K562 (cell line): ENCODE measurements at regions not wholly inside any gene's neighbourhood (a gene's known extent, or its start where the extent isn't known, plus 50 kb on each side); places are given as distances from the start of the nearest gene placed in this dataset.

Experiments
- ATAC-seq: fragments of 200-7000 bp; cut with Tn5 transposase; 3 replicates; pipeline ENCODE4 v1.9.1; 2020; ENCODE audit warnings: moderate library complexity
- BruUV-seq: library from RNA; stranded (reverse); fragments of 400-500 nt; replicated peaks from 2 replicates; lab custom pipeline; 2021; lab: Mats Ljungman, UMichigan
- CTCF ChIA-PET: fragments of 300-600 bp; formaldehyde crosslinking; extraction: SDS; loops from one replicate; lab custom pipeline; 2021; ENCODE audit warnings: low intra/inter-chr PET ratio; lab: Yijun Ruan, JAX
- POLR2A ChIA-PET: fragments of 300-600, 350-650 bp; sonication (Branson Sonifier 250); formaldehyde crosslinking; extraction: SDS; loops from one replicate; lab custom pipeline; 2021; ENCODE audit warnings: antibody characterized with exemption, inconsistent platforms; lab: Yijun Ruan, JAX
- DNase-seq, 4 experiments: peaks; one replicate each; pipeline versions ENCODE4 v3.0.0 to v3.0.0-alpha.2; 2011 to 2018; ENCODE audit warnings: low spot score in 3 of 4, mixed read lengths in 3 of 4; ENCODE audit errors: extremely low read depth in 1 of 4
- FAIRE-seq: peaks from 2 replicates; lab custom pipeline; 2011; peaks lifted over from hg19 to GRCh38; lab: Jason Lieb, UNC
- H2AFZ ChIP-seq: 2 replicates; pipeline ENCODE4 v1.6.0; 2011; ENCODE audit warnings: low read depth, low read length, control low read depth, inconsistent platforms
- H3K27ac ChIP-seq: fragments of 200-600 bp; 3 replicates; pipeline ENCODE4 v1.8.0; 2011; ENCODE audit warnings: low read depth, mild to moderate bottlenecking, control low read depth, inconsistent platforms, low read length, moderate library complexity, mixed read lengths; ENCODE audit errors: extremely low read depth
- H3K27me3 ChIP-seq, 2 experiments: fragments of 300-600 bp in 1 of 2; 2 replicates in 1 of 2; 3 replicates in 1 of 2; pipeline versions ENCODE4 v1.6.0 to v1.8.0; 2011; ENCODE audit warnings: inconsistent platforms in 2 of 2, low read length in 2 of 2, mild to moderate bottlenecking in 1 of 2, mixed read lengths in 1 of 2, moderate library complexity in 1 of 2; ENCODE audit not compliant: control insufficient read depth in 2 of 2, insufficient read depth in 2 of 2
- H3K36me3 ChIP-seq: fragments of 300-600 bp; 3 replicates; pipeline ENCODE4 v1.8.0; 2011; ENCODE audit warnings: mild to moderate bottlenecking, low read length, inconsistent platforms; ENCODE audit not compliant: control insufficient read depth, insufficient read depth
- H3K4me1 ChIP-seq, 2 experiments: fragments of 200-600 bp in 1 of 2; replicated peaks in 1 of 2; 2 replicates in 1 of 2; 3 replicates in 1 of 2; pipeline versions ENCODE4 v1.5.1 to v1.8.0; 2011; ENCODE audit warnings: inconsistent platforms in 2 of 2, low read length in 2 of 2, mild to moderate bottlenecking in 1 of 2, mixed read lengths in 1 of 2, moderate library complexity in 1 of 2; ENCODE audit not compliant: control insufficient read depth in 2 of 2, insufficient read depth in 2 of 2
- H3K4me2 ChIP-seq: 2 replicates; pipeline ENCODE4 v1.6.1; 2011; ENCODE audit warnings: low read length, control low read depth, inconsistent platforms, mixed read lengths; ENCODE audit not compliant: insufficient read depth
- H3K4me3 ChIP-seq: fragments of 200-600 bp; sonication (generic), shearing (Covaris generic); 2 replicates; pipeline ENCODE4 v1.5.1; 2016; ENCODE audit warnings: control low read depth, inconsistent platforms
- H3K79me2 ChIP-seq: fragments of 200-600 bp; 3 replicates; pipeline ENCODE4 v1.8.0; 2011; ENCODE audit warnings: low read length, inconsistent platforms; ENCODE audit not compliant: control insufficient read depth, insufficient read depth
- H3K9ac ChIP-seq, 2 experiments: 2 replicates each; pipeline versions ENCODE4 v1.6.0 to v1.6.1; 2011; ENCODE audit warnings: low read depth in 2 of 2, low read length in 2 of 2, control low read depth in 1 of 2, inconsistent platforms in 1 of 2, mild to moderate bottlenecking in 1 of 2, mixed read lengths in 1 of 2; ENCODE audit not compliant: insufficient read depth in 1 of 2
- H3K9me1 ChIP-seq: one replicate; pipeline ENCODE4 v1.6.0; 2011; ENCODE audit warnings: inconsistent platforms, mild to moderate bottlenecking, low read length, moderate library complexity; ENCODE audit not compliant: control insufficient read depth, insufficient read depth
- H3K9me3 ChIP-seq: replicated peaks from 2 replicates; pipeline ENCODE4 v1.5.1; 2011; ENCODE audit warnings: low read depth, low read length, inconsistent platforms; ENCODE audit not compliant: control insufficient read depth, insufficient read depth
- H4K20me1 ChIP-seq: replicated peaks from 2 replicates; pipeline ENCODE4 v1.6.1; 2011; ENCODE audit warnings: low read length, inconsistent platforms, mixed read lengths; ENCODE audit not compliant: control insufficient read depth, insufficient read depth
- AFF1 ChIP-seq, 2 experiments: fragments of 450-650 bp; IDR thresholded peaks; 2 replicates each; pipeline ENCODE4 v1.6.1; 2018; ENCODE audit warnings: mild to moderate bottlenecking in 2 of 2, low read depth in 1 of 2; ENCODE audit not compliant: partially characterized antibody in 2 of 2
- DIDO1 ChIP-seq: fragments of 450-650 bp; IDR thresholded peaks from 2 replicates; pipeline ENCODE4 v1.6.1; 2016; ENCODE audit warnings: low read depth, missing biosample characterization, missing genetic modification characterization
- DLX4 ChIP-seq: fragments of 250-450 bp; sonication (Bioruptor Pico); IDR thresholded peaks from 2 replicates; pipeline ENCODE4 v1.6.1; 2021; ENCODE audit warnings: mild to moderate bottlenecking
- ELK3 ChIP-seq: fragments of 450-650 bp; formaldehyde crosslinking; IDR thresholded peaks from 2 replicates; pipeline ENCODE4 v1.4.0; 2020; ENCODE audit warnings: mild to moderate bottlenecking
- ETV1 ChIP-seq: fragments of 450-650 bp; conservative IDR thresholded peaks from 2 replicates; pipeline ENCODE4 v1.6.1; 2016; ENCODE audit warnings: missing genetic modification characterization, control low read depth, low read depth, missing compliant biosample characterization
- HMBOX1 ChIP-seq: sonication (generic); IDR thresholded peaks from 2 replicates; pipeline ENCODE4 v1.6.1; 2016
- MAFG ChIP-seq: fragments of 450-650 bp; conservative IDR thresholded peaks from 2 replicates; pipeline ENCODE4 v1.6.1; 2016; ENCODE audit warnings: missing genetic modification characterization, missing compliant biosample characterization
- MYC ChIP-seq, 2 experiments: fragments of 250-450 bp in 1 of 2; sonication (Bioruptor Pico) in 1 of 2; IDR thresholded peaks; 2 replicates each; pipeline versions ENCODE4 v1.5.1 to v1.6.1; 2012 to 2021; ENCODE audit warnings: low read depth in 2 of 2, borderline replicate concordance in 1 of 2, improper control_type of control experiment in 1 of 2, low read length in 1 of 2, mild to moderate bottlenecking in 1 of 2, moderate library complexity in 1 of 2
- NR2F6 ChIP-seq: fragments of 450-650 bp; formaldehyde crosslinking; IDR thresholded peaks from 2 replicates; pipeline ENCODE4 v1.4.0; 2020; ENCODE audit warnings: mild to moderate bottlenecking
- TAF9B ChIP-seq: fragments of 450-650 bp; IDR thresholded peaks from 2 replicates; pipeline ENCODE4 v1.6.1; 2018; ENCODE audit warnings: mild to moderate bottlenecking; ENCODE audit not compliant: partially characterized antibody
- ZNF408 ChIP-seq: fragments of 250-450 bp; sonication (Bioruptor Pico); IDR thresholded peaks from 2 replicates; pipeline ENCODE4 v1.4.0; 2020; ENCODE audit warnings: low read depth, mild to moderate bottlenecking, moderate library complexity
- ZNF583 ChIP-seq: fragments of 250-450 bp; sonication (Bioruptor Pico); IDR thresholded peaks from 2 replicates; pipeline ENCODE4 v1.4.0; 2020
- in situ Hi-C: fragments of 300-500 bp; cut with MboI; formaldehyde crosslinking; loops from 4 replicates; pipeline ENCODE4 v1.15.0; 2018; ENCODE audit warnings: inconsistent platforms, mixed read lengths
- intact Hi-C: fragments of 100-400 bp; cut with micrococcal nuclease; formaldehyde crosslinking; loops from 2 replicates; pipeline ENCODE4 v1.14.2; 2022

- no peaks in the 10 kb centered on the region for H3K27me3 ChIP-seq
- no peaks in the 10 kb centered on the region for H4K20me1 ChIP-seq
- ATAC-seq (no peak), DNase-seq (no peak)
- H3K9ac ChIP-seq, result no peak overlapping the region
- TF ChIP-seq ZNF408 (no peak), ETV1 (tag) (no peak), TAF9B (no peak), MYC (IDR thresholded peaks at IDR 0.05; ENCODE audit: low read depth, low read length) (no peak), MYC (CRISPR knock-in tag; IDR thresholded peaks at IDR 0.05; ENCODE audit: borderline replicate concordance, low read depth) (no peak), ZNF583 (CRISPR knock-in tag) (no peak), HMBOX1 (no peak), AFF1 (IDR thresholded peaks at IDR 0.05; ENCODE audit: low read depth in 1 of 2, partially characterized antibody in 2 of 2) (no peak), ELK3 (CRISPR knock-in tag) (no peak), NR2F6 (no peak), DIDO1 (tag) (no peak), MAFG (tag) (no peak), DLX4 (CRISPR knock-in tag) (no peak)
- TF ChIP-seq, all 486 proteins: peak for 0
- H3K4me3 ChIP-seq, result no peak overlapping the region
- no peaks in the 10 kb centered on the region for H3K9me1 ChIP-seq
- in situ Hi-C loops (no loop called here), intact Hi-C loops (no loop called here)
- H3K27ac ChIP-seq, result no peak overlapping the region
- ChIA-PET POLR2A (no interaction called here), CTCF (no interaction called here)
- no TSS peak for BruUV-seq
- H3K36me3 ChIP-seq, result no peaks in the 10 kb centered on the region
- H2AFZ ChIP-seq, result no peak overlapping the region
- H3K9me3 ChIP-seq, result no peaks in the 10 kb centered on the region
- no peak for FAIRE-seq
- H3K4me1 ChIP-seq, result no peaks in the 10 kb centered on the region
- no peaks in the 10 kb centered on the region for H3K79me2 ChIP-seq
- H3K4me2 ChIP-seq, result no peak overlapping the region
Observed at GRCh38 chr13:63093907-63094469, 1678.3 kb upstream of the PCDH20 start.
